GM12878 (cell line): ENCODE measurements at regions not wholly inside any gene's neighbourhood (a gene's known extent, or its start where the extent isn't known, plus 50 kb on each side); places are given as distances from the start of the nearest gene placed in this dataset.

ENCODE experiments used
- BHLHE40 ChIP-seq, 2 experiments: fragments of 450-650 bp in 1 of 2; IDR thresholded peaks; 2 replicates each; pipeline ENCODE4 v1.6.1; 2011 to 2017; ENCODE audit warnings: low read depth in 2 of 2, borderline replicate concordance in 1 of 2, improper control_type of control experiment in 1 of 2, low read length in 1 of 2, mild to moderate bottlenecking in 1 of 2
- ESRRA ChIP-seq: IDR thresholded peaks from 2 replicates; pipeline ENCODE4 v1.6.1; 2012; ENCODE audit warnings: mild to moderate bottlenecking, low read length, improper control_type of control experiment
- JUND ChIP-seq: IDR thresholded peaks from 2 replicates; pipeline ENCODE4 v1.6.1; 2012; ENCODE audit warnings: low read depth, mild to moderate bottlenecking, low read length, improper control_type of control experiment, moderate library complexity
- POLR2A ChIP-seq: IDR thresholded peaks from 2 replicates; pipeline ENCODE4 v1.6.1; 2011; ENCODE audit warnings: low read depth, mild to moderate bottlenecking, low read length
- ZNF24 ChIP-seq: fragments of 450-650 bp; IDR thresholded peaks from 2 replicates; pipeline ENCODE4 v1.6.1; 2017; ENCODE audit warnings: antibody characterized with exemption, mild to moderate bottlenecking
- ZNF274 ChIP-seq: IDR thresholded peaks from one replicate; pipeline ENCODE4 v1.8.0; 2011; ENCODE audit not compliant: insufficient read length, insufficient read depth
- TF ChIP-seq, protein P1 (sequence below), 3 experiments: IDR thresholded peaks in 2 of 3; conservative IDR thresholded peaks in 1 of 3; 2 replicates each; pipeline ENCODE4 v1.5.1; 2011; ENCODE audit warnings: low read depth in 3 of 3, low read length in 3 of 3, mild to moderate bottlenecking in 3 of 3, control low read depth in 2 of 3, moderate library complexity in 2 of 3, inconsistent platforms in 1 of 3, mixed read lengths in 1 of 3; ENCODE audit not compliant: control insufficient read depth in 2 of 3, insufficient read depth in 1 of 3; ENCODE audit errors: extremely low read depth in 1 of 3

- TF ChIP-seq, protein P1, sequence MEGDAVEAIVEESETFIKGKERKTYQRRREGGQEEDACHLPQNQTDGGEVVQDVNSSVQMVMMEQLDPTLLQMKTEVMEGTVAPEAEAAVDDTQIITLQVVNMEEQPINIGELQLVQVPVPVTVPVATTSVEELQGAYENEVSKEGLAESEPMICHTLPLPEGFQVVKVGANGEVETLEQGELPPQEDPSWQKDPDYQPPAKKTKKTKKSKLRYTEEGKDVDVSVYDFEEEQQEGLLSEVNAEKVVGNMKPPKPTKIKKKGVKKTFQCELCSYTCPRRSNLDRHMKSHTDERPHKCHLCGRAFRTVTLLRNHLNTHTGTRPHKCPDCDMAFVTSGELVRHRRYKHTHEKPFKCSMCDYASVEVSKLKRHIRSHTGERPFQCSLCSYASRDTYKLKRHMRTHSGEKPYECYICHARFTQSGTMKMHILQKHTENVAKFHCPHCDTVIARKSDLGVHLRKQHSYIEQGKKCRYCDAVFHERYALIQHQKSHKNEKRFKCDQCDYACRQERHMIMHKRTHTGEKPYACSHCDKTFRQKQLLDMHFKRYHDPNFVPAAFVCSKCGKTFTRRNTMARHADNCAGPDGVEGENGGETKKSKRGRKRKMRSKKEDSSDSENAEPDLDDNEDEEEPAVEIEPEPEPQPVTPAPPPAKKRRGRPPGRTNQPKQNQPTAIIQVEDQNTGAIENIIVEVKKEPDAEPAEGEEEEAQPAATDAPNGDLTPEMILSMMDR (IDR thresholded peaks at IDR 0.05 in 2 of 3, conservative IDR thresholded peaks at IDR 0.05 in 1 of 3; ENCODE audit: control insufficient read depth in 2 of 3, extremely low read depth in 1 of 3, insufficient read depth in 1 of 3, low read depth in 3 of 3, low read length in 3 of 3) = no peak
- no peak for TF ChIP-seq ZNF274
- no peak for TF ChIP-seq ESRRA
- no peak for TF ChIP-seq POLR2A
- TF ChIP-seq BHLHE40 (IDR thresholded peaks at IDR 0.05; ENCODE audit: borderline replicate concordance in 1 of 2, low read depth in 2 of 2, low read length in 1 of 2) = no peak
- TF ChIP-seq ZNF24 = no peak
- no peak for TF ChIP-seq JUND
Measured at GRCh38 chr12:118618695-118619094, 242.3 kb downstream of the SUDS3 start.
